GM10266 (cell line): ENCODE measurements at regions not wholly inside any gene's neighbourhood (a gene's known extent, or its start where the extent isn't known, plus 50 kb on each side); places are given as distances from the start of the nearest gene placed in this dataset.
"Not testable (repeated sequence)": the region's sequence is repeated elsewhere in the genome, so short reads cannot be mapped to it uniquely, and the experiment has no call there.

ENCODE experiments used
- DNase-seq: peaks from one replicate; pipeline ENCODE4 v3.0.0; 2012; ENCODE audit errors: extremely low spot score
- TF ChIP-seq, protein P1 (sequence below): IDR thresholded peaks from 2 replicates; pipeline ENCODE4 v1.5.1; 2012; ENCODE audit warnings: mild to moderate bottlenecking, low read depth; ENCODE audit not compliant: control insufficient read depth, insufficient read depth; ENCODE audit errors: missing control alignments

DNA sequence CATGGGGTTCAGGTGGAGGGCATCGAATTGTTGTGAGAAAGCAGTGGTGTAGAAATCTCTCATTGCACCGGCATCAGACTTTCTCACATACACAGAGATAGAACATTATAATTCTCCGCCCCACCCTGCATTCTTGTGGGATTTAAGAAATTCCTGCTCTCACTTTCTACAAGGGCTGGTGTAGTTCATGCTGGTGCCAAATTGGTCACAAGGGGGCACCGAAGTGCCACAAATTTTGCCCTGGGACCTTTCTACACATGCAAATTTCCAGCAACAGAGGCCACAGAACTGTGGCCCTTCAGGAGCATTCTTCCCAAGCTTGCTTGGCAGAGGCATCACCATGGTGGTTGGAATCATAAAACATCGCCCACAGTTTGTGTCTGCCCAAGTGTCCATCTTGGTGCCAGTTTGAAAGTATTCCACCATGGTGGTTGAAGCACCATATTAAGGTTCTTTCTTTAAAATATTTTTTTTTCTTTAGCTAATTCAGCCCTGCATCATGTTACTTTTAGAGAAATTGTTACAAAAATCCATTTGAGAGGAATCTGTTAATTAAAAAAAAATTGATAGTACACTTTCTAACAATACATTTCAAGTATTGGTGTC, 521.2 kb upstream of the FANCL start:
- peak; percentile 6 for DNase-seq
- TF ChIP-seq, protein P1, sequence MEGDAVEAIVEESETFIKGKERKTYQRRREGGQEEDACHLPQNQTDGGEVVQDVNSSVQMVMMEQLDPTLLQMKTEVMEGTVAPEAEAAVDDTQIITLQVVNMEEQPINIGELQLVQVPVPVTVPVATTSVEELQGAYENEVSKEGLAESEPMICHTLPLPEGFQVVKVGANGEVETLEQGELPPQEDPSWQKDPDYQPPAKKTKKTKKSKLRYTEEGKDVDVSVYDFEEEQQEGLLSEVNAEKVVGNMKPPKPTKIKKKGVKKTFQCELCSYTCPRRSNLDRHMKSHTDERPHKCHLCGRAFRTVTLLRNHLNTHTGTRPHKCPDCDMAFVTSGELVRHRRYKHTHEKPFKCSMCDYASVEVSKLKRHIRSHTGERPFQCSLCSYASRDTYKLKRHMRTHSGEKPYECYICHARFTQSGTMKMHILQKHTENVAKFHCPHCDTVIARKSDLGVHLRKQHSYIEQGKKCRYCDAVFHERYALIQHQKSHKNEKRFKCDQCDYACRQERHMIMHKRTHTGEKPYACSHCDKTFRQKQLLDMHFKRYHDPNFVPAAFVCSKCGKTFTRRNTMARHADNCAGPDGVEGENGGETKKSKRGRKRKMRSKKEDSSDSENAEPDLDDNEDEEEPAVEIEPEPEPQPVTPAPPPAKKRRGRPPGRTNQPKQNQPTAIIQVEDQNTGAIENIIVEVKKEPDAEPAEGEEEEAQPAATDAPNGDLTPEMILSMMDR, result peak; percentile 55

DNA sequence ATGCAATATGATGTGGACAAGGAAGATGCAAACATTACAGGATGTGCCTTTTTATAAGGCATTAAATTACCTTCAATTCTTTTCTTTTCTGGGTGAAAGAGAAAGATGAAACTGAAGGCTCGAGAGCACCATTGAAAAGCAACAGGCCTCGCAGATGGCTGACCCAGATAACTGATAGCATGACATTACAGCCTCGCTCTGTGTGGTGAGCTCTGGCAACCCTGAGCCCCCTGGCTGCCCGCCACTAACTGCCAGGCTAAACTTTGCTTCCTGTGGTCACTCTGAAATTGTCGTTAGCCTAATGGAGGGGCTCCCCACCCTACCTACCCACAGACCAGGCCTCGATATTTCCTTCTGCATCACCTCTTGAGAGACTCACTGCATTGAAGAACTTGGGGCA, 516.8 kb upstream of the FANCL start:
- TF ChIP-seq, protein P1, result no peak
- no peak for DNase-seq

DNA sequence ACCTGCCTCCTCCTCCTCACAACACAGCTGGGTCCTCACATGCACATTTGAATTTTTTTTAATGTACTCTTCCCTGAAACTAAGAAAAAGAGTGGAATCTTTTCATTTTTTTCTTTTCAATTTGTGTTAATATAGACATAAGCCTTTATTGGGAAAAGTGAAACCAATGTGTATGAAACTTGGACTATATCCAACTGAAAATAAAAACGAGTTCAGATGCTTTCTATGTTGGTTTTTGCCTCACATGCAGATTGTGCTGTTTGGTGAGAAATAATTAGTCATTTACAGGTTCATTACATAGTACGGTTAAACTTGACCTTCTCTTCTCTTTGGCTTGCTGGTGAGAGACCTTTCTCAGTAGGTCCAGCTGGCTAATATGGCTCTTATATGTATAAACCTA, 515.2 kb upstream of the FANCL start:
- DNase-seq, result no peak
- TF ChIP-seq, protein P1, result no peak

DNA sequence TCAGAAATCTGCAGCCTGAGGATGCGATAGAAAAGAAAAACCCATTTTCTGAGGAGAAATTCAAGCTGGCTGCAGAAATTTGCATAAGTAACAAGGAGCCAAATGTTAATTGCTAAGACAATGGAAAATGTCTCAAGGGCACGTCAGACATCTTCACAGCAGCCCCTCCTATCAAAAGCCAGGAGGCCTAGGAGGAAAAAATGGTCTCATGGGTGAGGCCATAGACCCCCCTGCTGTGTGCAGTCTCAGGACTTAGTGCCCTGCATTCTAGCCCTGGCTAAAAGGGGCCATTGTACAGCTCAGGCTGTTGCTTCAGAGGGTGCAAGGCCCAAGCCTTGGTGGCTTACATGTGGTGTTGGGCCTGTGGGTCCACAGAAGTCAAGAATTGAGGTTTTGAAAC, 511.4 kb upstream of the FANCL start:
- DNase-seq, result not testable (repeated sequence)

DNA sequence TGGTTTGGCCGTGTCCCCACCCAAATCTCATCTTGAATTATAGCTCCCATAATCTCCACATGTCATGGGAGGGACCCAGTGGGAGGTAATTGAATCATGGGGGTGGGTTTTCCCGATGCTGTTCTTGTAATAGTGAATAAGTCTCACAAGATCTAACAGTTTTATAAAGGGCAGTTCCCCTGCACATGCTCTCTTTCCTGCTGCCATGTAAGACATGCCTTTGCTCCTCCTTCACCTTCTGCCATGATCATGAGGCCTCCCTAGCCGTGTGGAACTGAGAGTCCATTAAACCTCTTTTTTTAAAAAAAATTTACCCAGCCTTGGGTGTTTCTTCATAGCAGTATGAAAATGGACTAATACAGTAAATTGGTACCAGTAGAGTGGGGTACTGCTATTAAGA, 510.6 kb upstream of the FANCL start:
- not testable (repeated sequence) for DNase-seq

DNA sequence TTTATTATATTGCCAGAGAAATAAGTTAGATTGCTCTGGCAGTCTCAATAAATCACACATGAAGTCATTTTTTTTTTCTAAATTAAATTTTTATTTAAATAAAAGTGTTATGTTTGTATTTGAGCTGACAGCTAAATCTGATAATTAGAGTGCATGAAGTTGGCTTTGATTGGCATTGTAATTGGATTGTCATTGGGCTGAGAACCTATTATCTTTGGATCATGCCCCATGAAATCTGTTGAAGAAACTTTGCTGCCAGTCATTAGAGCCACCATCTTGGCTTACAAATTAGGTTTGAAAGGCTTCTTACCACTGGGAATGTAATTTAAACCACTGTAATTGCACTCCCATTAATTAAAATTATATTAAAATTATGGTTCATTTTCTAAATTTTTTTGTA, 507.9 kb upstream of the FANCL start:
- no peak for DNase-seq
- TF ChIP-seq, protein P1, result no peak

DNA sequence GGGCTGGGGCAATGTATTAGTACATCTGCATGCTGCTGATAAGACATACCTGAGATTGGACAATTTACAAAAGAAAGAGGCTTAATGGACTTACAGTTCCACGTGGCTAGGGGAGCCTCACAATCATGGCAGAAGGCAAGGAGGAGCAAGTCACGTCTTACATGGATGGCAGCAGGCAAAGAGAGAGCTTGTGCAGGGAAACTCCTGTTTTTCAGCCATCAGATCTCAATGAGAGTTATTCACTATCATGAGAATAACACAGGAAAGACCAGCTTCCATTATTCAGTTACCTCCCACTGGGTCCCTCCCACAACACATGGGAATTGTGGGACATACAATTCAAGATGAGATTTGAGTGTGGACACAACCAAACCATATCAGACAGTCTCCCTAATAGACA, 504.2 kb upstream of the FANCL start:
- DNase-seq, result not testable (repeated sequence)

DNA sequence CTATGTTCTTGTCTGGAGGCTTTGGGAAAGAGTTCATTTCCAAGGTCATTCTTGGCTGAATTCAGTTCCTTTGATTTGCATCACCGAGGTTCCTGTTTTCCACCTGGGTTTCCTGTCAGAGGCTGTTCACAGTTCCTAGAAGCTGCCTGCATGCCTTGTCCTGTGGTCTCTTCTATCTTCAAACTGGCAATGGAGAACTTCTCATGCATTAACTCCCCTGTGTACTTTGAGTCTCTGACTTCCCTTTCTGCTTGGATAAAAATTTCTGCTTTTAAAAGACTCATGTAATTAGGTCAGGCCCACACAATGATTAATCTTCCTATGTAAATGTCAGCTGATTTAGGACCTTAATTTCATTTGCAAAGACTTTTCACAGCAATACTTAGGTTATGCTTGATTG, 499.3 kb upstream of the FANCL start:
- TF ChIP-seq, protein P1, result no peak
- DNase-seq, result no peak

DNA sequence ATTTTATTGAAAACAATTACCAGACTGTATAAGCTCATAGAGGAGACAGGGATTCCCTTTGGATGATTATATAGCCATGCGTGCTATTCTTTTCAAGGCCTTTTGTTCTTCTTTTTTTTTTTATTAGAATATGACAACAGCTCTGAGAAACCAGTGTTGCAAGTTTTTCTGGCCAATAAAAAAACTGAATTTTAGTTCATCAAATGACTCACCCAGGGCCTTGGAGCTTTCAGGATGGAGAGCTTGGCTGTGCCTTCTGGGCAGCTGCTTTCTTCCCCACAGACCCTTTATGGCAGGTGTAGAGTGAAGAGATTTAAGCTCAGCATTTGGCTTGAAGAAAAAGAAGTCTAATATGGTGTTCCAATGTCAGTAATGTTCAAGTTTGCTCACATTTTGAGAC, 497.9 kb upstream of the FANCL start:
- TF ChIP-seq, protein P1, result no peak
- no peak for DNase-seq
